ENCODE measurements at regions not wholly inside any gene's neighbourhood (a gene's known extent, or its start where the extent isn't known, plus 50 kb on each side); places are given as distances from the start of the nearest gene placed in this dataset.

DNA sequence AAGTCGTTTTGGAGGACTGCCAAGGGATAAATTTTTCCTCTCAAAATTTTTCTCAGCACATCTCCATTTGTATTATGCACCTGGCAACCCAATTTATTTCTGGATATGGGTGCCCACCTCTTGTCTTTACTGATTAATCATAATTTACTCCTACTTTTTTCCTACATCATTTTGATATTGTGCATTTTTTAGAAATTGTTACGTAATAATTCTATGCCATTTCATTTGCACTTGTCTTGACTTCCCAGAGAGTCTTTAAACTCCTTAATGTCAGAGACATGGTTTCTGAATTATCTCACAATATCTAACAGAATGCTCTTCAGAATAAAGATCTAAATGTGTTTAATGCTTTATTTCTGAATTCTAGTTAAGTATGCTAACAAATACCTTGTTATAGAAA lies 113.1 kb downstream of the TMTC3 start (continued):
- TF ChIP-seq, protein P1, sequence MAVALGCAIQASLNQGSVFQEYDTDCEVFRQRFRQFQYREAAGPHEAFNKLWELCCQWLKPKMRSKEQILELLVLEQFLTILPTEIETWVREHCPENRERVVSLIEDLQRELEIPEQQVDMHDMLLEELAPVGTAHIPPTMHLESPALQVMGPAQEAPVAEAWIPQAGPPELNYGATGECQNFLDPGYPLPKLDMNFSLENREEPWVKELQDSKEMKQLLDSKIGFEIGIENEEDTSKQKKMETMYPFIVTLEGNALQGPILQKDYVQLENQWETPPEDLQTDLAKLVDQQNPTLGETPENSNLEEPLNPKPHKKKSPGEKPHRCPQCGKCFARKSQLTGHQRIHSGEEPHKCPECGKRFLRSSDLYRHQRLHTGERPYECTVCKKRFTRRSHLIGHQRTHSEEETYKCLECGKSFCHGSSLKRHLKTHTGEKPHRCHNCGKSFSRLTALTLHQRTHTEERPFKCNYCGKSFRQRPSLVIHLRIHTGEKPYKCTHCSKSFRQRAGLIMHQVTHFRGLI (tag by site-specific recombination; IDR thresholded peaks at IDR 0.05), result no peak
- TF ChIP-seq, protein P2, sequence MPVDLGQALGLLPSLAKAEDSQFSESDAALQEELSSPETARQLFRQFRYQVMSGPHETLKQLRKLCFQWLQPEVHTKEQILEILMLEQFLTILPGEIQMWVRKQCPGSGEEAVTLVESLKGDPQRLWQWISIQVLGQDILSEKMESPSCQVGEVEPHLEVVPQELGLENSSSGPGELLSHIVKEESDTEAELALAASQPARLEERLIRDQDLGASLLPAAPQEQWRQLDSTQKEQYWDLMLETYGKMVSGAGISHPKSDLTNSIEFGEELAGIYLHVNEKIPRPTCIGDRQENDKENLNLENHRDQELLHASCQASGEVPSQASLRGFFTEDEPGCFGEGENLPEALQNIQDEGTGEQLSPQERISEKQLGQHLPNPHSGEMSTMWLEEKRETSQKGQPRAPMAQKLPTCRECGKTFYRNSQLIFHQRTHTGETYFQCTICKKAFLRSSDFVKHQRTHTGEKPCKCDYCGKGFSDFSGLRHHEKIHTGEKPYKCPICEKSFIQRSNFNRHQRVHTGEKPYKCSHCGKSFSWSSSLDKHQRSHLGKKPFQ (tag by site-specific recombination; IDR thresholded peaks at IDR 0.05), result no peak
- no peak for TF ChIP-seq ZNF239 (tag by site-specific recombination; IDR thresholded peaks at IDR 0.05)
- no peak for TF ChIP-seq ZNF624 (tag by site-specific recombination; IDR thresholded peaks at IDR 0.05)
- TF ChIP-seq ZNF555 (tag by site-specific recombination; conservative IDR thresholded peaks at IDR 0.05), result no peak
- no peak for TF ChIP-seq ZNF121 (tag by site-specific recombination; IDR thresholded peaks at IDR 0.05)
- no peak for TF ChIP-seq SALL2 (tag by site-specific recombination; IDR thresholded peaks at IDR 0.05; ENCODE audit: borderline replicate concordance)

DNA sequence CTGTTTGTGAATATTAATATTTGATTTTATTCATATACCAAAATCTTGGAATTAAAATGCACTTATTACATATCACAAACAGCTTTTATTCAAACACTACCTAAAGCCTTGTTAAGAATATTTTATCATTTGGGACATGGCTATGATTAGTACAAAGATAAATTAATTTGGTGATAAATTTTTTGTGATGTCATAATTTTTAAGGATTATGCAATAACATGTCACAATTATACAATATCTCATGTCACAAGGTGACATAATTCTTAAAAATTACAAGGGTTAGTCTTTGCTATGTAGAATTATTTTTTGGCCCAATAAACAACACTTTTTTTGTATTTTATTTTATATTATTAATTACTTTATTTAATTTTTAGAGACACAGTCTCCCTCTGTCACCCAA lies 113.7 kb downstream of the TMTC3 start:
- H3K9me3 ChIP-seq (ENCODE audit: control insufficient read depth, insufficient read depth, low read depth, low read length), result no peaks in the 10 kb centered on the region
- no peak overlapping the region for H3K4me3 ChIP-seq (ENCODE audit: low read depth, low read length)
- CTCF ChIA-PET, result interaction anchor here (0.7 kb wide), 1 partner anchor 658 kb away, joined by 3 read pairs; no protein-coding TSS in a partner anchor
- TF ChIP-seq, protein P3, sequence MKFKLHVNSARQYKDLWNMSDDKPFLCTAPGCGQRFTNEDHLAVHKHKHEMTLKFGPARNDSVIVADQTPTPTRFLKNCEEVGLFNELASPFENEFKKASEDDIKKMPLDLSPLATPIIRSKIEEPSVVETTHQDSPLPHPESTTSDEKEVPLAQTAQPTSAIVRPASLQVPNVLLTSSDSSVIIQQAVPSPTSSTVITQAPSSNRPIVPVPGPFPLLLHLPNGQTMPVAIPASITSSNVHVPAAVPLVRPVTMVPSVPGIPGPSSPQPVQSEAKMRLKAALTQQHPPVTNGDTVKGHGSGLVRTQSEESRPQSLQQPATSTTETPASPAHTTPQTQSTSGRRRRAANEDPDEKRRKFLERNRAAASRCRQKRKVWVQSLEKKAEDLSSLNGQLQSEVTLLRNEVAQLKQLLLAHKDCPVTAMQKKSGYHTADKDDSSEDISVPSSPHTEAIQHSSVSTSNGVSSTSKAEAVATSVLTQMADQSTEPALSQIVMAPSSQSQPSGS (tag by site-specific recombination; IDR thresholded peaks at IDR 0.05; ENCODE audit: low read depth), result peak; percentile 81; the same call in 1 of the 2 replicates
- TF ChIP-seq OVOL3 (tag by site-specific recombination; IDR thresholded peaks at IDR 0.05), result no peak
- POLR2A ChIA-PET, result no interaction called here
- no peaks in the 10 kb centered on the region for H3K4me1 ChIP-seq (ENCODE audit: control insufficient read depth, insufficient read depth, low read length)
- H3K27ac ChIP-seq (ENCODE audit: extremely low read depth, low read depth, low read length), result no peak overlapping the region
- H3K36me3 ChIP-seq (ENCODE audit: control insufficient read depth in 2 of 2, insufficient read depth in 1 of 2, low read length in 2 of 2), result no peaks in the 10 kb centered on the region

DNA sequence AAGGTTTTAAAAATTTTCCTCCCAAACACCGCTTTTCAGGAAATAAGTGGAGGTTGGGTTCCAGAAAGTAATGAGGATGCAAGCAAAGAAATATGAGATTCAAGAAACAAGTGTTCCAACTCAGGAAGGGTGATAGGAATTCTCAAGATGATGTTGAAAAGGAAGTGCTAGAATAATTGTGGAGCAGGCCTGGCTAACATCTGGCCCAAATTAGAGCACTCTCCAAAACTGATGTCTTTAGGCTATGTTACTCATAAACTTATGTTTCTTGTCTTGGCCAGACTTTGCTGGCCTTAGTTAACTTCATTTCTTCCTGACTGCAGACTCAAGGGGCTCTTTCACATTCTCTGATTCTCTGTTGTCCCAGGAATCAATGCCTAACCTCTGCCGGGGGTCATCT lies 116.3 kb downstream of the TMTC3 start:
- Histone ChIP-seq H3K27ac (ENCODE audit: extremely low read depth, low read depth, low read length) (no peak overlapping the region), H3K4me1 (ENCODE audit: control insufficient read depth, insufficient read depth, low read length) (no peaks in the 10 kb centered on the region), H3K4me3 (ENCODE audit: low read depth, low read length) (no peak overlapping the region), H3K9me3 (ENCODE audit: control insufficient read depth, insufficient read depth, low read depth, low read length) (no peaks in the 10 kb centered on the region), H3K36me3 (ENCODE audit: control insufficient read depth in 2 of 2, insufficient read depth in 1 of 2, low read length in 2 of 2) (no peaks in the 10 kb centered on the region)
- no peak for TF ChIP-seq ZSCAN30 (tag by site-specific recombination; IDR thresholded peaks at IDR 0.05)
- TF ChIP-seq ZNF658 (tag by site-specific recombination; IDR thresholded peaks at IDR 0.05), result no peak
- no peak for TF ChIP-seq ZFP3 (tag by site-specific recombination; IDR thresholded peaks at IDR 0.05; ENCODE audit: low read depth)
- TF ChIP-seq, protein P4, sequence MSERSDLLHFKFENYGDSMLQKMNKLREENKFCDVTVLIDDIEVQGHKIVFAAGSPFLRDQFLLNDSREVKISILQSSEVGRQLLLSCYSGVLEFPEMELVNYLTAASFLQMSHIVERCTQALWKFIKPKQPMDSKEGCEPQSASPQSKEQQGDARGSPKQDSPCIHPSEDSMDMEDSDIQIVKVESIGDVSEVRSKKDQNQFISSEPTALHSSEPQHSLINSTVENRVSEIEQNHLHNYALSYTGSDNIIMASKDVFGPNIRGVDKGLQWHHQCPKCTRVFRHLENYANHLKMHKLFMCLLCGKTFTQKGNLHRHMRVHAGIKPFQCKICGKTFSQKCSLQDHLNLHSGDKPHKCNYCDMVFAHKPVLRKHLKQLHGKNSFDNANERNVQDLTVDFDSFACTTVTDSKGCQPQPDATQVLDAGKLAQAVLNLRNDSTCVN (tag by site-specific recombination; optimal IDR thresholded peaks at IDR 0.05), result no peak
- TF ChIP-seq ZNF426 (tag by site-specific recombination; IDR thresholded peaks at IDR 0.05), result no peak
- TF ChIP-seq ZNF514 (tag by site-specific recombination; IDR thresholded peaks at IDR 0.05), result no peak
- TF ChIP-seq ZNF184 (tag by site-specific recombination; IDR thresholded peaks at IDR 0.05), result no peak
- no peak for TF ChIP-seq ZNF324 (tag by site-specific recombination; IDR thresholded peaks at IDR 0.05)
- TF ChIP-seq ZNF174 (tag by site-specific recombination; IDR thresholded peaks at IDR 0.05), result no peak
- TF ChIP-seq ZNF555 (tag by site-specific recombination; conservative IDR thresholded peaks at IDR 0.05), result no peak
- TF ChIP-seq ZNF248 (tag by site-specific recombination; IDR thresholded peaks at IDR 0.05), result no peak
- TF ChIP-seq ZNF394 (tag by site-specific recombination; IDR thresholded peaks at IDR 0.05; ENCODE audit: borderline replicate concordance), result no peak
- no peak for TF ChIP-seq ZNF830 (tag by site-specific recombination; IDR thresholded peaks at IDR 0.05; ENCODE audit: low read depth)
- TF ChIP-seq KLF10 (tag by site-specific recombination; IDR thresholded peaks at IDR 0.05), result no peak
- no peak for TF ChIP-seq ZEB2 (tag by site-specific recombination; IDR thresholded peaks at IDR 0.05)
- TF ChIP-seq, protein P5, sequence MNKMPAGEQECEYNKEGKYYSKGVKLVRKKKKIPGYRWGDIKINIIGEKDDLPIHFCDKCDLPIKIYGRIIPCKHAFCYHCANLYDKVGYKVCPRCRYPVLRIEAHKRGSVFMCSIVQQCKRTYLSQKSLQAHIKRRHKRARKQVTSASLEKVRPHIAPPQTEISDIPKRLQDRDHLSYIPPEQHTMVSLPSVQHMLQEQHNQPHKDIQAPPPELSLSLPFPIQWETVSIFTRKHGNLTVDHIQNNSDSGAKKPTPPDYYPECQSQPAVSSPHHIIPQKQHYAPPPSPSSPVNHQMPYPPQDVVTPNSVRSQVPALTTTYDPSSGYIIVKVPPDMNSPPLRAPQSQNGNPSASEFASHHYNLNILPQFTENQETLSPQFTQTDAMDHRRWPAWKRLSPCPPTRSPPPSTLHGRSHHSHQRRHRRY (tag by site-specific recombination; IDR thresholded peaks at IDR 0.05), result no peak
- no peak for TF ChIP-seq ZBTB8A (tag by site-specific recombination; IDR thresholded peaks at IDR 0.05)
- TF ChIP-seq HOXC10 (CRISPR knock-in tag; IDR thresholded peaks at IDR 0.05), result no peak
- no peak for TF ChIP-seq YY2 (tag by site-specific recombination; IDR thresholded peaks at IDR 0.05)
- CTCF ChIA-PET, result no interaction called here
- POLR2A ChIA-PET, result no interaction called here
